ENCODE measurements at regions not wholly inside any gene's neighbourhood (a gene's known extent, or its start where the extent isn't known, plus 50 kb on each side); places are given as distances from the start of the nearest gene placed in this dataset.

DNA sequence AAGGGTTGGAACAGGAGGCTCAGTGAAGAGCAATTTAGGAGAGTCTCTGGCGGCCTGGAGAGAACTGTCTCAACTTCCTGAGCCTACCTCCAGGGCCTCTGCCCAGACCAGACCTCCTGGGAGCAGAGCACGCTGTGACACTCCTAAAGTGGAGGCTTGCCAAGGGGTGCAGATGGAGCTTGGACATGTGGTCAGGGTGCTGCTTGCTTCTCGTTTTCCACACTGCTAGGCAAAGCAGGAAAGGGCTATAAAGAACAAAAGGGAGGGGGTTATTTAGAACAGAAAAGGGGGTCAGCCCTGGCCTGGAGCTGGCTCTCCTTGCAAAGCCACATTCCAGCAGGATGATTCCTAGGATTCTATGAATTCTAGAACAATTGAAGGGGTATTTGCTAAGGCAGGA is 145.7 kb upstream of the GGTLC1 start:
- H2BK120ac ChIP-seq (ENCODE audit: low read depth, low read length): no peak overlapping the region
- no peaks in the 10 kb centered on the region for H3K9me3 ChIP-seq (replicated peaks in 1 of 2; ENCODE audit: control insufficient read depth in 2 of 2, insufficient read depth in 1 of 2, low read depth in 1 of 2, low read length in 2 of 2)
- no peak overlapping the region for H3K14ac ChIP-seq (ENCODE audit: low read length)
- no peak overlapping the region for H2AK5ac ChIP-seq (ENCODE audit: low read depth, low read length)
- DNase-seq (ENCODE audit: low spot score): no peak
- H2BK5ac ChIP-seq (ENCODE audit: low read length): no peak overlapping the region
- H3K4me1 ChIP-seq (ENCODE audit: control insufficient read depth in 2 of 2, insufficient read depth in 1 of 2, low read depth in 1 of 2, low read length in 2 of 2): peaks cover 0 to 4% of the 10 kb centered on the region in 2 donors
- no peak overlapping the region for H2AFZ ChIP-seq (ENCODE audit: low read length)
- WGBS, 2 donors (ENCODE audit: extremely low coverage in 2 of 2, insufficient read length in 2 of 2, insufficient replicate concordance in 1 of 2): no CpG with 5 or more reads among the region's 3 CpGs
- no peak overlapping the region for H3K4ac ChIP-seq (ENCODE audit: low read length)
- no peak overlapping the region for H3K4me3 ChIP-seq (ENCODE audit: low read length in 2 of 2)
- no peaks in the 10 kb centered on the region for H3K79me1 ChIP-seq (ENCODE audit: low read depth, low read length)
- H3K27me3 ChIP-seq (ENCODE audit: control insufficient read depth in 3 of 3, insufficient read depth in 3 of 3, low read depth in 1 of 3, low read length in 3 of 3): no peaks in the 10 kb centered on the region
- no peak overlapping the region for H3K4me2 ChIP-seq (ENCODE audit: insufficient read depth, low read length, poor library complexity, severe bottlenecking)
- H3K36me3 ChIP-seq (replicated peaks in 1 of 2; ENCODE audit: control insufficient read depth in 2 of 2, insufficient read depth in 2 of 2, low read length in 2 of 2): no peaks in the 10 kb centered on the region
- no peak overlapping the region for H4K8ac ChIP-seq (ENCODE audit: low read depth, low read length)
- no peak overlapping the region for H3K9ac ChIP-seq (ENCODE audit: low read depth, low read length, poor library complexity)
- H4K91ac ChIP-seq (ENCODE audit: low read depth, low read length, poor library complexity): no peak overlapping the region
- no peak overlapping the region for H3K23ac ChIP-seq (ENCODE audit: low read depth, low read length, poor library complexity)
- no peak overlapping the region for H3K27ac ChIP-seq (replicated peaks; ENCODE audit: low read length)
- H2BK15ac ChIP-seq (ENCODE audit: low read length): no peak overlapping the region
- no peak overlapping the region for H2BK12ac ChIP-seq (ENCODE audit: low read length)
- peak overlapping the region; percentile 20 for H3K18ac ChIP-seq (ENCODE audit: low read length)

DNA sequence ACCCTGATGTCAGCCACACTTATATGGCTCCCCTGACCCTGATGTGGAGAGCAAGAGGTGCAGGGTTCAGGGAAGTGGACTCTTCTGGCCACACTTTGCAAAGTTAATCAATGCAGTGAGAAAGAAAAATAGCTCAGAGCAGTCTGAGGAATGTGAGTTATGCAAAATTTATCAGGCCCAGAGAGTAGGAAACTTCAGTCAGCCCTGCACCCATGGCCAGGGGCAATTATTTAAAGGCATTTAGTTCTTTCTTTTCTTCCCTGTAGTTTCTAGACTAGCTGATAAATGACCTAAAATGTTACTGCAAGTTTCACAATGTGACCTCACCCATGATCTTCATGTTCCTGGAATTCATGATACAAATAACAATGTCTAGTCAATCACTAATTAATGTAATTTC is 143.7 kb upstream of the GGTLC1 start:
- no peak overlapping the region for H3K4me3 ChIP-seq (ENCODE audit: low read length in 2 of 2)
- H3K23ac ChIP-seq (ENCODE audit: low read depth, low read length, poor library complexity): no peak overlapping the region
- no peak overlapping the region for H4K91ac ChIP-seq (ENCODE audit: low read depth, low read length, poor library complexity)
- H3K79me1 ChIP-seq (ENCODE audit: low read depth, low read length): no peaks in the 10 kb centered on the region
- H2BK12ac ChIP-seq (ENCODE audit: low read length): no peak overlapping the region
- H2BK120ac ChIP-seq (ENCODE audit: low read depth, low read length): no peak overlapping the region
- H2BK5ac ChIP-seq (ENCODE audit: low read length): no peak overlapping the region
- no peak overlapping the region for H3K18ac ChIP-seq (ENCODE audit: low read length)
- H3K9ac ChIP-seq (ENCODE audit: low read depth, low read length, poor library complexity): no peak overlapping the region
- H4K8ac ChIP-seq (ENCODE audit: low read depth, low read length): no peak overlapping the region
- no peak overlapping the region for H3K4me2 ChIP-seq (ENCODE audit: insufficient read depth, low read length, poor library complexity, severe bottlenecking)
- no peak overlapping the region for H2AFZ ChIP-seq (ENCODE audit: low read length)
- no peak for DNase-seq (ENCODE audit: low spot score)
- no peaks in the 10 kb centered on the region for H3K9me3 ChIP-seq (replicated peaks in 1 of 2; ENCODE audit: control insufficient read depth in 2 of 2, insufficient read depth in 1 of 2, low read depth in 1 of 2, low read length in 2 of 2)
- no peak overlapping the region for H3K14ac ChIP-seq (ENCODE audit: low read length)
- H3K27me3 ChIP-seq (ENCODE audit: control insufficient read depth in 3 of 3, insufficient read depth in 3 of 3, low read depth in 1 of 3, low read length in 3 of 3): no peaks in the 10 kb centered on the region
- no peak overlapping the region for H2BK15ac ChIP-seq (ENCODE audit: low read length)
- H3K4ac ChIP-seq (ENCODE audit: low read length): no peak overlapping the region
- peaks cover 0 to 4% of the 10 kb centered on the region in 2 donors for H3K4me1 ChIP-seq (ENCODE audit: control insufficient read depth in 2 of 2, insufficient read depth in 1 of 2, low read depth in 1 of 2, low read length in 2 of 2)
- H2AK5ac ChIP-seq (ENCODE audit: low read depth, low read length): no peak overlapping the region
- no peaks in the 10 kb centered on the region for H3K36me3 ChIP-seq (replicated peaks in 1 of 2; ENCODE audit: control insufficient read depth in 2 of 2, insufficient read depth in 2 of 2, low read length in 2 of 2)
- no peak overlapping the region for H3K27ac ChIP-seq (replicated peaks; ENCODE audit: low read length)

DNA sequence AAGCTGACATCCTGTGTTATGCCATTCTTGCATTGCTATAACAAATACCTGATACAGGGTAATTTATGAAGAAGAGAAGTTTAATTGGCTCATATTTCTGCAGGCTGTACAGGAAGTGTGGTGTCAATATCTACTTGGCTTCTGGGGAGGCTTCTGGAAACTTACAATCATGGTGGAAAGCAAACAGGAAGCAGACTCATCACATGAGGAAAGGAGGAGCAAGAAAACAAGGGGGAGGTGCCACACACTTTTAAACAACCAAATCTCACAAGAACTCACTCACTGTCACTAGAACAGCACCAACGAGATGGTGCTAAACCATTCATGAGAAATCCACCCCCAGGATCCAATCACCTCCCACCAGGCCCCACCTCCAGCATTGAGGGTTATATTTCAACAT is 143.1 kb upstream of the GGTLC1 start:
- Histone ChIP-seq H3K18ac (ENCODE audit: low read length) (no peak overlapping the region), H2BK12ac (ENCODE audit: low read length) (no peak overlapping the region), H3K23ac (ENCODE audit: low read depth, low read length, poor library complexity) (no peak overlapping the region), H3K27me3 (ENCODE audit: control insufficient read depth in 3 of 3, insufficient read depth in 3 of 3, low read depth in 1 of 3, low read length in 3 of 3) (no peaks in the 10 kb centered on the region), H3K36me3 (replicated peaks in 1 of 2; ENCODE audit: control insufficient read depth in 2 of 2, insufficient read depth in 2 of 2, low read length in 2 of 2) (no peaks in the 10 kb centered on the region), H3K4me1 (ENCODE audit: control insufficient read depth in 2 of 2, insufficient read depth in 1 of 2, low read depth in 1 of 2, low read length in 2 of 2) (peaks cover 0 to 4% of the 10 kb centered on the region in 2 donors), H2BK15ac (ENCODE audit: low read length) (no peak overlapping the region), H2AFZ (ENCODE audit: low read length) (no peak overlapping the region), H3K4me2 (ENCODE audit: insufficient read depth, low read length, poor library complexity, severe bottlenecking) (no peak overlapping the region), H3K14ac (ENCODE audit: low read length) (no peak overlapping the region), H3K9me3 (replicated peaks in 1 of 2; ENCODE audit: control insufficient read depth in 2 of 2, insufficient read depth in 1 of 2, low read depth in 1 of 2, low read length in 2 of 2) (no peaks in the 10 kb centered on the region), H2BK120ac (ENCODE audit: low read depth, low read length) (no peak overlapping the region), H3K27ac (replicated peaks; ENCODE audit: low read length) (no peak overlapping the region), H3K9ac (ENCODE audit: low read depth, low read length, poor library complexity) (no peak overlapping the region), H3K79me1 (ENCODE audit: low read depth, low read length) (no peaks in the 10 kb centered on the region), H4K91ac (ENCODE audit: low read depth, low read length, poor library complexity) (no peak overlapping the region), H3K4me3 (ENCODE audit: low read length in 2 of 2) (no peak overlapping the region), H2BK5ac (ENCODE audit: low read length) (no peak overlapping the region), H2AK5ac (ENCODE audit: low read depth, low read length) (no peak overlapping the region), H4K8ac (ENCODE audit: low read depth, low read length) (no peak overlapping the region), H3K4ac (ENCODE audit: low read length) (no peak overlapping the region)
- DNase-seq (ENCODE audit: low spot score): no peak
- WGBS, 2 donors (ENCODE audit: extremely low coverage in 2 of 2, insufficient read length in 2 of 2, insufficient replicate concordance in 1 of 2): no CpG with 5 or more reads among the region's 1 CpG

DNA sequence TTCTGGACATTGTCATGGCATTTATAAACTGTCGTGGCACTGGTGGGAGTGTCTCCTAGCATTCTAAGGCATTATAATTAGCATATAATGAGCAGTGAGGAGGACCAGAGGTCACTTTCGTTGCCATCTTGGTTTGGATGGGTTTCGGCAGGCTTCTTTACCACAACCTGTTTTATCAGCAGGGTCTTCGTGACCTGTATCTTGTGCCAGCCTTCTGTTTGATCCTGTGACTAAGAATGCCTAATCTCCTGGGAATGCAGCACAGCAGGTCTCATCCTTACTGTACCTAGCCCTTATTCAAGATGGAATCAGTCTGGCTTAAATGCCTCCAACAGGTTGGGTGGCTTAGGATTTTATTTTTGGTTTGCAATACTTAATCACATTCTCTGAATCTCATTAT is 142.7 kb upstream of the GGTLC1 start:
- Histone ChIP-seq H3K36me3 (replicated peaks in 1 of 2; ENCODE audit: control insufficient read depth in 2 of 2, insufficient read depth in 2 of 2, low read length in 2 of 2) (no peaks in the 10 kb centered on the region), H3K4ac (ENCODE audit: low read length) (no peak overlapping the region), H3K79me1 (ENCODE audit: low read depth, low read length) (no peaks in the 10 kb centered on the region), H3K14ac (ENCODE audit: low read length) (no peak overlapping the region), H4K8ac (ENCODE audit: low read depth, low read length) (no peak overlapping the region), H2BK15ac (ENCODE audit: low read length) (no peak overlapping the region), H3K23ac (ENCODE audit: low read depth, low read length, poor library complexity) (no peak overlapping the region), H3K27me3 (ENCODE audit: control insufficient read depth in 3 of 3, insufficient read depth in 3 of 3, low read depth in 1 of 3, low read length in 3 of 3) (no peaks in the 10 kb centered on the region), H3K4me2 (ENCODE audit: insufficient read depth, low read length, poor library complexity, severe bottlenecking) (no peak overlapping the region), H2BK12ac (ENCODE audit: low read length) (no peak overlapping the region), H2BK5ac (ENCODE audit: low read length) (no peak overlapping the region), H3K18ac (ENCODE audit: low read length) (no peak overlapping the region), H3K27ac (replicated peaks; ENCODE audit: low read length) (no peak overlapping the region), H3K9ac (ENCODE audit: low read depth, low read length, poor library complexity) (no peak overlapping the region), H4K91ac (ENCODE audit: low read depth, low read length, poor library complexity) (no peak overlapping the region), H2AFZ (ENCODE audit: low read length) (no peak overlapping the region), H2BK120ac (ENCODE audit: low read depth, low read length) (no peak overlapping the region), H2AK5ac (ENCODE audit: low read depth, low read length) (no peak overlapping the region), H3K9me3 (replicated peaks in 1 of 2; ENCODE audit: control insufficient read depth in 2 of 2, insufficient read depth in 1 of 2, low read depth in 1 of 2, low read length in 2 of 2) (no peaks in the 10 kb centered on the region), H3K4me1 (ENCODE audit: control insufficient read depth in 2 of 2, insufficient read depth in 1 of 2, low read depth in 1 of 2, low read length in 2 of 2) (peaks cover 0 to 4% of the 10 kb centered on the region in 2 donors), H3K4me3 (ENCODE audit: low read length in 2 of 2) (no peak overlapping the region)
- WGBS, 2 donors (ENCODE audit: extremely low coverage in 2 of 2, insufficient read length in 2 of 2, insufficient replicate concordance in 1 of 2): no CpG with 5 or more reads among the region's 4 CpGs
- DNase-seq (ENCODE audit: low spot score): no peak

Data from neuronal stem cell (in vitro differentiated cells).